ENCODE measurements at regions not wholly inside any gene's neighbourhood (a gene's known extent, or its start where the extent isn't known, plus 50 kb on each side); places are given as distances from the start of the nearest gene placed in this dataset.

DNA sequence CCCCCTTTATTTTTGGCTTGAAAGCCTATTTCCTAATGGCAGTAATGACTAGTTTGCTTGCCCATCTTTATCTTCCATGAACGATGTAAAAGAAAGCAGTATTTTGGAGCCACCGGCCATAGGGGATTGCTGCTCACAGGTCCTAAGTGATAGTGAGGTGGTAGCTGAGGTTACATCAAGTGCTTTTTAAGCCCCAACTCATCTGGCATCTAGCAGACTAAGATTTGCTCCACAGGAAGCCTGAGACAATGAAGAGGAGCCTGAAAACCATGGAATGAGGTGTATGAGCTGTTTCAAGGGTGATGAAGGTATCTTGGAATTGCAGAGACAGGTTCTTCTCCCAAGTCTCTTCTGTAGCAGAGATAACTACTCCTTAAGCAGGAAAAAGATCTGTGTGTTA is 496.3 kb downstream of the XPNPEP1 start:
- H2AFZ ChIP-seq (ENCODE audit: low read length) = no peak overlapping the region
- H3F3A ChIP-seq (ENCODE audit: insufficient read depth, low read length) = no peaks in the 10 kb centered on the region
- no peaks in the 10 kb centered on the region for H3K4me1 ChIP-seq (ENCODE audit: insufficient read depth, low read length, severe bottlenecking)
- H3K36me3 ChIP-seq (ENCODE audit: insufficient read depth, low read length) = no peaks in the 10 kb centered on the region
- no peaks in the 10 kb centered on the region for H4K20me1 ChIP-seq (ENCODE audit: insufficient read depth, low read length)
- H3K4me3 ChIP-seq (ENCODE audit: low read depth, low read length, poor library complexity, severe bottlenecking) = no peak overlapping the region
- H3K4me2 ChIP-seq (ENCODE audit: low read length) = no peak overlapping the region
- H3K9me2 ChIP-seq (ENCODE audit: low read depth, low read length) = no peaks in the 10 kb centered on the region
- H3K9me3 ChIP-seq (ENCODE audit: low read length) = no peaks in the 10 kb centered on the region
- TF ChIP-seq, protein P1, sequence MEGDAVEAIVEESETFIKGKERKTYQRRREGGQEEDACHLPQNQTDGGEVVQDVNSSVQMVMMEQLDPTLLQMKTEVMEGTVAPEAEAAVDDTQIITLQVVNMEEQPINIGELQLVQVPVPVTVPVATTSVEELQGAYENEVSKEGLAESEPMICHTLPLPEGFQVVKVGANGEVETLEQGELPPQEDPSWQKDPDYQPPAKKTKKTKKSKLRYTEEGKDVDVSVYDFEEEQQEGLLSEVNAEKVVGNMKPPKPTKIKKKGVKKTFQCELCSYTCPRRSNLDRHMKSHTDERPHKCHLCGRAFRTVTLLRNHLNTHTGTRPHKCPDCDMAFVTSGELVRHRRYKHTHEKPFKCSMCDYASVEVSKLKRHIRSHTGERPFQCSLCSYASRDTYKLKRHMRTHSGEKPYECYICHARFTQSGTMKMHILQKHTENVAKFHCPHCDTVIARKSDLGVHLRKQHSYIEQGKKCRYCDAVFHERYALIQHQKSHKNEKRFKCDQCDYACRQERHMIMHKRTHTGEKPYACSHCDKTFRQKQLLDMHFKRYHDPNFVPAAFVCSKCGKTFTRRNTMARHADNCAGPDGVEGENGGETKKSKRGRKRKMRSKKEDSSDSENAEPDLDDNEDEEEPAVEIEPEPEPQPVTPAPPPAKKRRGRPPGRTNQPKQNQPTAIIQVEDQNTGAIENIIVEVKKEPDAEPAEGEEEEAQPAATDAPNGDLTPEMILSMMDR (IDR thresholded peaks at IDR 0.05; ENCODE audit: low read length) = no peak
- H3K27me3 ChIP-seq (ENCODE audit: insufficient read depth, low read length) = no peaks in the 10 kb centered on the region; the same call in 1 of the 2 replicates
- no peak overlapping the region for H3K9ac ChIP-seq (ENCODE audit: low read length)
- no peaks in the 10 kb centered on the region for H3K79me2 ChIP-seq (ENCODE audit: insufficient read depth, low read length)
- H3K27ac ChIP-seq (ENCODE audit: low read depth, low read length, poor library complexity, severe bottlenecking) = no peak overlapping the region

DNA sequence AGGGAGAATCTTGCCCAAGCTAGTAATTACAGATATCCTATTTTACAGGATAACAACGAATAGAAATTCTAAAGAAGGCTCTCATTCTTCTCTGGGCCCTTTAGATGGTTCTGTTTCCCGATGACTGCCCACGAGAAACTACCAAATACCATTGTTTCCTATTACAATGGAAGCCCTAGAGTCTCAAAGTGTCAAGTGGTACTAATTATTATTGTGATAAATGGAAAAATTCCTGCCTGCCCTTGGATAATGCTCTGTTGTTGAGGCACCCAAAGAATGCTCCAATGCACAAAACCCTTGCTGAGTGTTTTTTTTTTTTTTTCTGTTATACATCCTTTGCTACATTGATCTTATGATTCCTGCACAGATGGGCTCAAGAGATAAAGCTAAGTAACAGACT is 504.5 kb downstream of the XPNPEP1 start:
- Histone ChIP-seq H3K79me2 (ENCODE audit: insufficient read depth, low read length) (no peaks in the 10 kb centered on the region), H3K4me3 (ENCODE audit: low read depth, low read length, poor library complexity, severe bottlenecking) (no peak overlapping the region), H3K27ac (ENCODE audit: low read depth, low read length, poor library complexity, severe bottlenecking) (no peak overlapping the region), H3K36me3 (ENCODE audit: insufficient read depth, low read length) (no peaks in the 10 kb centered on the region), H2AFZ (ENCODE audit: low read length) (no peak overlapping the region), H3K4me1 (ENCODE audit: insufficient read depth, low read length, severe bottlenecking) (no peaks in the 10 kb centered on the region), H4K20me1 (ENCODE audit: insufficient read depth, low read length) (no peaks in the 10 kb centered on the region), H3F3A (ENCODE audit: insufficient read depth, low read length) (no peaks in the 10 kb centered on the region), H3K27me3 (ENCODE audit: insufficient read depth, low read length) (no peaks in the 10 kb centered on the region), H3K9ac (ENCODE audit: low read length) (no peak overlapping the region), H3K9me3 (ENCODE audit: low read length) (no peaks in the 10 kb centered on the region), H3K4me2 (ENCODE audit: low read length) (no peak overlapping the region), H3K9me2 (ENCODE audit: low read depth, low read length) (no peaks in the 10 kb centered on the region)
- TF ChIP-seq EZH2 (IDR thresholded peaks at IDR 0.05; ENCODE audit: borderline replicate concordance, low read length) = no peak

DNA sequence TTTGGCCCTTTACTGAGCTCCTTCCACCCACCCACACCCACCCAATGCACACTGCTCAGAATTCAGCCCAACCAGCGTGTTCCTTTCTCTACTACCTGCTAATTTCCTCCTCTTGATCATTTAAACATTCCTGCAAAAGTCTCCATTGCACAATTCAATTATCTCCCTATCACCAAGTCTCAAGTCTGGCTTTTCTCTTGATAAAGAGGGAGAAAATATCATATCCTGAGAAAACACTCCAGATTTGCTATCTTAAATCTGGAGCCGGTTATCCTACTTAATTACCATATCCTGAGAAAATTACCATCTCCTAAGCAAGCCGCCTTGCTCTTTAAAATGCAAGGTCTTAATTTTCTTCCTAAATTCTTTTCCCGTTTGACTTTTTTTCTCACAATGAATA is 505.5 kb downstream of the XPNPEP1 start:
- H3K27me3 ChIP-seq (ENCODE audit: insufficient read depth, low read length) = no peaks in the 10 kb centered on the region
- no peaks in the 10 kb centered on the region for H3F3A ChIP-seq (ENCODE audit: insufficient read depth, low read length)
- H3K9ac ChIP-seq (ENCODE audit: low read length) = no peak overlapping the region
- TF ChIP-seq, protein P1 (IDR thresholded peaks at IDR 0.05; ENCODE audit: low read length) = no peak
- no peak for TF ChIP-seq EZH2 (IDR thresholded peaks at IDR 0.05; ENCODE audit: borderline replicate concordance, low read length)
- no peaks in the 10 kb centered on the region for H4K20me1 ChIP-seq (ENCODE audit: insufficient read depth, low read length)
- H2AFZ ChIP-seq (ENCODE audit: low read length) = no peak overlapping the region
- no peaks in the 10 kb centered on the region for H3K9me3 ChIP-seq (ENCODE audit: low read length)
- H3K9me2 ChIP-seq (ENCODE audit: low read depth, low read length) = no peaks in the 10 kb centered on the region
- no peak overlapping the region for H3K4me2 ChIP-seq (ENCODE audit: low read length)
- no peaks in the 10 kb centered on the region for H3K36me3 ChIP-seq (ENCODE audit: insufficient read depth, low read length)
- H3K79me2 ChIP-seq (ENCODE audit: insufficient read depth, low read length) = no peaks in the 10 kb centered on the region
- no peaks in the 10 kb centered on the region for H3K4me1 ChIP-seq (ENCODE audit: insufficient read depth, low read length, severe bottlenecking)
- H3K4me3 ChIP-seq (ENCODE audit: low read depth, low read length, poor library complexity, severe bottlenecking) = no peak overlapping the region
- no peak overlapping the region for H3K27ac ChIP-seq (ENCODE audit: low read depth, low read length, poor library complexity, severe bottlenecking)

DNA sequence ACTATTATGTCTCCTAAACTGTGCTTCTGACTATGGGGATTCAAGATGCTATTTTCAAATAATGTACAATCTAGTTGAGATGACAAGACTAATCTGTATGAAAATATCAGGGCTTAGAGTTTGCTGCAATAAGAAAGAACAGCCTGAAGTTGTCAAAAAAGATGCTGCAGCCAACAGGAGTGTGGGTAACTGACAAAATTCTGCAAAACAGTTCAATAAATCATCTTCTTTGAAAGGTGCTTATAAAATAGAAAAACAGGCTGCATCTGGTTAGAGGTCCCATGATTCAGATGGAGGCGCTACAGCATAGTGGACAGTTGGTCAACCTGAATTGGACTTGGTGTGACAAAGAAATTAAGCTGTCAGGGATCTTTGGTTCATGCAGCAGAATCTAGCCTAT is 511.0 kb downstream of the XPNPEP1 start:
- H3K4me3 ChIP-seq (ENCODE audit: low read depth, low read length, poor library complexity, severe bottlenecking) = no peak overlapping the region
- H2AFZ ChIP-seq (ENCODE audit: low read length) = no peak overlapping the region
- no peaks in the 10 kb centered on the region for H3K79me2 ChIP-seq (ENCODE audit: insufficient read depth, low read length)
- H3K4me1 ChIP-seq (ENCODE audit: insufficient read depth, low read length, severe bottlenecking) = no peaks in the 10 kb centered on the region
- H3K27ac ChIP-seq (ENCODE audit: low read depth, low read length, poor library complexity, severe bottlenecking) = no peak overlapping the region
- TF ChIP-seq, protein P1 (IDR thresholded peaks at IDR 0.05; ENCODE audit: low read length) = no peak
- TF ChIP-seq EZH2 (IDR thresholded peaks at IDR 0.05; ENCODE audit: borderline replicate concordance, low read length) = no peak
- no peaks in the 10 kb centered on the region for H3F3A ChIP-seq (ENCODE audit: insufficient read depth, low read length)
- H3K27me3 ChIP-seq (ENCODE audit: insufficient read depth, low read length) = no peaks in the 10 kb centered on the region
- H3K9ac ChIP-seq (ENCODE audit: low read length) = no peak overlapping the region
- no peaks in the 10 kb centered on the region for H3K9me3 ChIP-seq (ENCODE audit: low read length)
- no peaks in the 10 kb centered on the region for H3K36me3 ChIP-seq (ENCODE audit: insufficient read depth, low read length)
- H3K9me2 ChIP-seq (ENCODE audit: low read depth, low read length) = no peaks in the 10 kb centered on the region
- no peak overlapping the region for H3K4me2 ChIP-seq (ENCODE audit: low read length)
- H4K20me1 ChIP-seq (ENCODE audit: insufficient read depth, low read length) = no peaks in the 10 kb centered on the region

Data from OCI-LY1 (cell line).